M059J (cell line): ENCODE measurements at regions not wholly inside any gene's neighbourhood (a gene's known extent, or its start where the extent isn't known, plus 50 kb on each side); places are given as distances from the start of the nearest gene placed in this dataset.

Experiments used
- DNase-seq: peaks from one replicate; pipeline ENCODE4 v3.0.0-alpha.2; 2012; ENCODE audit warnings: low read depth

DNA sequence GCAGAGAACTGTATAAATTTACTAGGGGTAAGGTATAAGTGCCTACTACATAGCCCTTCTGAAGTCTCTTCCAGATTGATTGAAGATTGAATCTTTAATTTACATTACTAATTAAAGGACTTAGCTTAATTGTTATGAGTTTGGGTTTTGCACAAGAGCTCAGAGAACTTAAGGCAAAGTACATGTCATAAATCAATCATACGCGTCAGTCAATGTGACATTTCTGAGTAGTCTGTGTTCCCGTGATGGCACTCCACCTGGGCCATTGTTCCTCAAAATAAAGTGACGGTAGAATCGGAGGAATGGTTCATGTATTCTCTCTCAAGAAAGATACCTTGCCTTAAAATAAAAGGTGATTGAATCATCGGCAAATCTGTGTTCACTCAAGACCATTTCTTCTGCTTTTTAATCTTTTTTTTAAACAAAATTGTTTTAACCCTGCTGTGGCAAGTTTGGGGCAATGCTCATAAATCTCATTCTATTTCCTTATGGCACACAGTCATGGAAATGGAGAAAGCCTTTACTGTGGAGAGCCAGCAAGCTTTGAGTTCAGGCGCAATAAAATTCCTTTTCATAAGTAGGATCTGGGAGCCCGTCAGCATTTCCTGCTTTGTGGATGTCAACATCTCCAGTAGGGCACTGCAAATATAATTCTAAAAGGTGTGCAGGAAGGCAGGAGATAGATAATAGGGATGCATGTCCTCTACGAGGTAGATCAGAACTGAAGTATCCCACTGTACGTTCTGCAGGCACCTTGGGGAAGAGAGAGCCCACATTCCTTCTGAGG lies 427.4 kb downstream of the GATA3 start:
- no peak for DNase-seq

DNA sequence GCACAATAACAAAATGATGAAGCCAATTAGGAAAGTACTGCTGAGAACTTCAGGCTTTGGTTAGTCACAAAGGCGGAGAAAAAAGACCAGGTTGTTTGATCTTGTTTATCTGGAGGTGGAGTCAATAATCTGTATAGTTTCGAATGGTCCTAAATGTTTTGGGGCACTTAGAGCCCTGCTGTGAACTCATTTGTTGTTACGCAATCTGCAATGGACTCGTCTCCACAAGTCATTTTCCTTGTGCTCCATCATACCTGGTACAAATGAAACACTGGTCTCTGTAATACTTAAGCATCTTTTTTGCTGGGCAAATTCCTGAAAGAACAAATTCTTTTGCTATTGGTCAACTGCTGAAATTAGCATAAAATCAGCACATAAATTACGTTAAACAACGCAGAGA lies 430.5 kb downstream of the GATA3 start:
- DNase-seq = no peak

DNA sequence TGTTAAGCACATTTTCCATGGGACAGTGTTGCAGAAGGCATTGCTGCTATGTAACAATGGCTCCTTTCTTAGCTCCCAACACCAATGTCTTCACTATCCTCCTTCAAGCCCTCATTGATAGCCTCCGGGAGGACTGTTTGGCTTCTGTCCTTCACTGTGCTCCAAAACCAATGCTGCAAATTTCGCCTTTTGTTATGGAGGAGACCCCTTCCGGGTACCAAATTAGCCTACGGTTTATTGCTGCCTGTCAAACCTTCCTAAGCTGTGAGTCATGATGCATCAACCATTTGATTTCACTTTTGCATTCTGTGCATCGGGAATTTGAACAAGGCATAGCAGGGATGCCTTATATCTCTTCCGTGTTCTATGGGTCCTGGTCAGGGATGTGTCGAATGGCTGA lies 432.9 kb downstream of the GATA3 start:
- peak; percentile 56 for DNase-seq

DNA sequence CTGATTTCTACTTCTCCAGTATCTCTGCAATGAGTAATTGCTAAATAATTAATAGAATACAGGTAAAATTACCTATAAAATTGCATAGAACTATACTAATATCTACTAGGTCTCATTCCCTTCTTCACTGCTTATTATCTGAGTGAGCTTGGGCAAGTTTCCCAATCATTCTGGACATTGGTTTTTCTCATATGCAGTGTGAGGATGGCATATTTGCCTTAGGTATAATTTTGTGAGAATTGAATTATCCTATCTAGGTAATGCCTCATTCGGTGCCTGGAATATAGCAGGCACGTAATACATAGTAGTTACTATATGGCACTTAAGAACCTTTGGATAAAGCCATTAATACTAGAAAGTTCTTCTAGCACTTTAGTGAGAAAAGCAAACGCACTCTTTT lies 434.7 kb downstream of the GATA3 start:
- DNase-seq = no peak

DNA sequence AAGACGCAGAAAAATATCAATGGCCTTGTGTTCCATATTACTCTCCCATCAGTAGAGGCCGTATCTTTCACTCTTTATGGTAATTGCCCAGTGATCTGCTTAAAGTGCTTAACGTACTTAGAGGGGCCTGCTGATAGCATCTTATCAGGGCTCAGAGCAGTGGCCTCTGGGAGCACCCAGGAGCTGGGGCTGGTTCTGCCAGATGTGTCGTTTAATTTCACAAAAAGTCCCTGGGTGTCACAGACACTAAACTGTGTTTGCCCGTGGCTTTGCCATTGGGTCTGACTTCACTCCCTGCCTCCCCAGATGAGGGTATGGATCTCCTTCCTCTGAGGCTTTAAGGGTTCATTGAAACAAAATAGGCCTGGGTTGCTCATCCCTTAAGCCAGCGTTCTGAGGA lies 435.3 kb downstream of the GATA3 start:
- DNase-seq = no peak

DNA sequence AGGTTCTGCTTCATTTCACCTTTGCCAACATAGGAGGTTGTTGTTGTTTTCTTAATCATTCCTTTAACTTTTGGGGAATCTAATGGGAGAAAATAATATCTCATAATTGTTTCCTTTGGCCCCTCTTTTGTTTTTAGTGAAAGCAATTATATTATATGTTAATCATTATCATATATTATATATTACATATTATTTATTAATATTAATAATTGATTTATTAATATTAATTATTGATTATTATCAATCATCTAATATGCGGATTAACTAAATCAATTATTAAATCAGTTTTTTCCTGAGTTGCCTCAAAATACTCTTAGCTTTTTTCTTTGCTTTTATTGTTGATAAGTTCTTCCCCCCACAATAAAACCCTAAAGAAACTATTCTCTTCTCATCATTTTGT lies 443.8 kb downstream of the GATA3 start:
- DNase-seq = no peak

DNA sequence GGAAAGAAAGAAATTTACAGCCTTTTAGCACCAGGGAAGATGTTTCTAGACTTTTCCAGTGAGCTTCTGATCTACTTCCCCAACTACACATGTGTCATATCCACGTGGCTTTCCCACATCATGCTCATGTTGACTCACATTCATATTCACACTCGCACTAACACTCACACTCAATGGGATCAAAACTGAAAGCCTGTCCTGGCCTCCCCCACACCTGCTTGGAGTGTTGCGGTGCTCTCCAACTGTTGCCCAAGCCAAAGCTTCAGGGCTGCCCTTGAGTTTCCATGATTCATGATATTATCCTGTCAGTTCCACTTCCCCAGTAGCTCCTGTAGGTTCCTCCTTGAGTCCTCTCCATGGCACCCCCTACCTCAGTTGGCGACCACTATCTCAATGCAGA lies 444.4 kb downstream of the GATA3 start:
- peak; percentile 20 for DNase-seq

DNA sequence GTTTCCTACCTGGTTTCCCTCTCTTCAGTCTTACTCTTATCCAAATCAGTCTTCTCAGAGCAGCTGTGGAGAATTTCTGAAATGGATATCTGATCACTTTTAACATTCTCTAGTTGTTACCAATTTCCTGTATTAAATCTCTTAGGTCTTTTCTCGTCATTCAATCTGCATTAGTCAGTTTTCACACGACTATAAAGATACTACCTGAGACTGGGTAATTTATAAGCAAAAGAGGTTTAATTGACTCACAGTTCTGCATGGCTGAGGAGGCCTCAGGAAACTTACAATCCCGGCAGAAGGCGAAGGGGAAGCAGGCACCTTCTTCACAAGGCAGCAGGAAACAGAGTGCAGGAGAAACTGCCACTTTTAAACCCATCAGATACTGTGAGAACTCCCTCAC lies 444.8 kb downstream of the GATA3 start:
- DNase-seq = peak; percentile 23

DNA sequence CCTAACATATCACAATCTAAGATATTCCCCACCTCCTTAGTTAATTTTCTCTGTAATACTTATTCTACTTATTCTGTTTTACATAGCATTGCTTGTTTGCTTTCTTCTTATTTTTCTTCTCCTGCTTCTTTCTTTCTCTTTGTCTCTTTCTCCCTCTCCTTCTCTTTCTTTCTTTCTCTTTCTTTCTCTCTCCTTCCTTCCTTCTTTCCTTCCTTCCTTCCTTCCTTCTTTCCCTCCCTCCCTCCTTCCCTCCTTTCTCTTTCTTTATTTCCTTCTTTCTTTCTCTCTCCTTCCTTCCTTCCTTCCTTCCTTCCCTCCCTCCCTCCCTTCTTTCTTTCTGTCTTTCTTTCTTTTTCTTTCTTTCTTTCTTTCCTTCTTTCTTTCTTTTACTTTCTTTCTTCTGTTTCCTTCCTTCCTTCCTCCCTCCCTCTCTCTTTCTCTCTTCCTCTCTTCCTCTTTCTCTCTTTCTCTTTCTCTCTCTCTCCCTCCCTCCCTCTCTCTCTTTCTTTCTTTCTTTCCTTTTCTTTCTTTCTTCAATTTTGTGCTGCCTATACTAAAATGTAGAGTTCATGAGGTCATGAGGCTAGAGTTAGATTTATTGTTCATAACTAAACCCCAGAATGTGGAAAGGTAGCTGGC lies 445.4 kb downstream of the GATA3 start:
- DNase-seq = no peak

DNA sequence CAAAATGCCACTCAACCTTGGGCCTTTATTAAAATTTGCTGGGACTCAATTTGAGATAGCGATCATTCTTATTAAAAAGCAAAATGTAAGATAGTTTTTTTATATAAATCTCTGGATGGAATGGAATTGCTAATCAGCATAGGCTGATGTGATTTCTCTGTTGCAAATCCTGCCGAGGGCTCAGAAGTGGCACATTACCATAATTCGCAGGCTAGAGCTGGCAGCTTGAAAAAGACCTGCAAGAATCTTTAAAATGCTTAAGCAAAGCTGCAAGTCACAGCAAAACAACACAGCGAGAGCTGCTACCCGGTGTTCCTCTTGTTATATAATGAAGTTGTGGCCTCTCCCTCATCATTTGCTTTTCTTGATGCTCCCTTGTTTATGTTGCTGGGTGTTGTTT lies 448.1 kb downstream of the GATA3 start:
- no peak for DNase-seq

DNA sequence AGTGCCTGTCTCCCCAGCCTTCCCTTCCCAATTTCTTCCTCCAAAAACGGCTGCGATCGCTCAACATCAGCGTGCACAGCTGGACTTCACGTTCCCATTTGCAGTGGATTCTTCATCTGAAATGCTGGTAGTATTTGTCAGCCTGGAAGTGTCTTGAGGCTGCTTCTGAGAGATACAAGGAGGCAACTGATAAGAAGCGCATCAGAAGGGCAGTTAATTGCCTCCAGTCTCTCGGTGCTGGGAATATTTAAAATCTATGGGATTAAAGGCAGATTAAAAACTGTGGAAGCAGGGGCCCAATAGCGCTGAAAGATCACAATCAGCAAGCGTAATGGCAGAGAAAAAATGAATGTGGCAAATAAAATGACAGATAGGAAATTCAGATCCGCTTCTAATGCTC lies 450.0 kb downstream of the GATA3 start:
- DNase-seq = no peak

DNA sequence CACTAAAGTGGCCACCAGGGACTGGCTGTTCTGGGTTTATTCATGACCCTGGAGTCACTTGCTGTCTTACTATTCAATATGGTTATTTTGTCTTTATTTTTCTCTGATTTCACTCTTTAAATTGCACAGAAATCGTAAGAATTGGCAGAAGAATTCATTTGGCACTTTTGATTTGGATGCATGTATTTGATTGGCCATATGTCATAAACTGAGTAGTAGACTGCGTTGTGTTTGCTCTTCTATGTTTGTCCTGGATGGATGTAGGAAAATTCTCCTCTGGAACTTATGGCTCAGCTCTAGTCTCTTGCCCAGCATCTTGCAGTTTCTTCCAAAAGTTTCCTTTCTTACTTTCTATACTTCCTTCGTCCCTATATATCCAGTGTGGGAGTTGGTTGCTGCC lies 452.7 kb downstream of the GATA3 start:
- no peak for DNase-seq

DNA sequence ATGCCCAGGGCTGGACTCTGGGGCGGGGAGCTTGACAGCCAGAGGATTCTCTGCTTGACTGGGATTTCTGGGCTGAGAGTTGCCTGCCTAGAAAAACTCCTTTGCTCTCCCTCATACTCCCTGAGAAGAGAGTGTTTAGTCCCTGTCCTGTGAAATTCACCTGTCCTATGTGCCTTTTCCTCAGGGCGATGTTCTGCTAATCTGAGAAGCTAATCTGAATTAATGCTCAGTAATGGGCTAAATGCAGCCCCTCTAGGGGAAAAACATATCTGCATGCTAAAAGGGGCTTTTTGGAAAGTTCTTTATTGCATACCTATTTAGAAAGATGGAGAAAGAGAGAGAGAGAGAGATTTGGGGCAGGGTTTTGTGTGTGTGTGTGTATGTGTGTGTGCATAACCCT lies 454.4 kb downstream of the GATA3 start:
- DNase-seq = no peak

DNA sequence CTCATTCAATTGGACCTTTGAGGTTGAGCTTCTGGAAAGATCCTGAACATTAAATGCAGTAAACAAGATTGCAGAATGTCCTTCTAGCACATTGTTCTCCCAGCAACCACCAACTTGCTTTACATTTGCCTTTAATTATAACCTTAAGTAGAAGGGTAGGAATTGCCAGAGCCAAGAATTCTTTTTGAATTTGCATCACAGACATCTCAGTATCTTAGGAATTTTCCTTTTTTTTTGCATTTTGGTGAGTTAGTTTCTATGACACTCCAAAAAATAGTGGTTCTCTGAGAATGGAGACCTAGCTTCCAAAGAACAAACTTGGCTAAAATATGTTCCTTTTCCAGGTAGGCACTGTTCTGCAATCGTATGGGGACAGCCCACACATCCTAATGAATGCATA lies 456.0 kb downstream of the GATA3 start:
- DNase-seq = no peak

DNA sequence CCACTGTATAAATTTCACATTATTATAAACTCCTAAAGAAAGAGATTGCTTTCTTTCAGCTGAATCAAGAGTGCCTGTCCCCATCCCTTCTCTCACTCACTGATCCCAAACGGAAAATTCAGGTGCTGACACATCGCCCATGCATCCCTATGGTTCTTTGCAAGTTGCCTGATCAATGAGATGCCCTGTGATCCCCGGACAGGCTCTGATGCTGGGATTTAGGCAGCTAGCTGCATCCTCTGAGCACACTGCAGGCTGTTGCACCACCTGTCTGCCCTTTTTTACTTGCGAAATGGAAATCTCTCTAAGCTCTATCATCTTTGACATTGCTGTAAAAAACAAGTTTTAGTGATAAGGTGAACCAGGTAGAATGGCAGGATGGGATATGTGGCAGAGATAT lies 456.5 kb downstream of the GATA3 start:
- no peak for DNase-seq

DNA sequence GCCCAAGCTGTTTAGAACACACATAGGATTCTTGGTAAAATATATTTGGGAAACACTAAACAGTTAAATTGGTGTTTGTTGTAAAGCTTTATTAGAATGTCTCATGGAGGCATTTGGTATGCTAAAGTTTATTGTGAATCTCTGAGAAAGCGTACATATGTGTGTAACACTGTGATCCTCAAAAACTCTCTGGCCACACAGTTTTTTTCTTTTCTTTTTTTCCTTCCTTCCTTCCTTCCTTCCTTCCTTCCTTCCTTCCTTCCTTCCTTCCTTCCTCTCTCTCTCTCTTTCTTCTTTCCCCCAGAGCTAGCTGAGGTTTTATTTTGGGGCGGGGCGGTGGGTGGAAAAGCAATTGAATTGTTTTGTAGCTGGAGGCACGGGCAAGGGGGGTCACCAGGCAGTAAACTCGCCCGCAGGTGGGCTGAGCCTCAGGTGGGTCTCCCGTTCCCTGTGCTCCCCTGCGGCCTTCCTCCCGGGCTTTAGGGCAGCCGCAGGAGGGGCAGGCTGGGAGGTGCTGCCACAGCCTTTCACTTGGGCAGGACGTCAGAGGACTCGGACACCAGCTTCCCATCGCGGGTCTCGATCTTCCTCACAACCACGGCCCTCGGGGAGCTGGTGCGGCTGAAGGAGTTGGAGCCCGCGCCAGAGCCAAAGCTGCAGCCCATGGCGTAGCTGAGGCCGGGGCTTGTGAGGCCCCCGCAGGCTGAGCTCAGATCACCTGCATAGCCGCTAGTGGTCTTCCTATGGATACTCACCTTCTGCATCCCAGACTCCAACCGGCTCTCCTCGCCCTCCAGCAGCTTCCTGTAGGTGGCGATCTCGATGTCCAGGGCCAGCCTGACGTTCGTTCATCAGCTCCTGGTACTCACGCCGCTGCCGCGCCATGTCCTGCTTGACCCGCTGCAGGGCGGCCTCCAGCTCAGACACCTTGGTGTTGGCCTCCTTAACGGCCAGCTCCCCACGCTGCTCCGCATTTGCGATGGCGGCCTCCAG lies 459.0 kb downstream of the GATA3 start:
- DNase-seq = no peak

DNA sequence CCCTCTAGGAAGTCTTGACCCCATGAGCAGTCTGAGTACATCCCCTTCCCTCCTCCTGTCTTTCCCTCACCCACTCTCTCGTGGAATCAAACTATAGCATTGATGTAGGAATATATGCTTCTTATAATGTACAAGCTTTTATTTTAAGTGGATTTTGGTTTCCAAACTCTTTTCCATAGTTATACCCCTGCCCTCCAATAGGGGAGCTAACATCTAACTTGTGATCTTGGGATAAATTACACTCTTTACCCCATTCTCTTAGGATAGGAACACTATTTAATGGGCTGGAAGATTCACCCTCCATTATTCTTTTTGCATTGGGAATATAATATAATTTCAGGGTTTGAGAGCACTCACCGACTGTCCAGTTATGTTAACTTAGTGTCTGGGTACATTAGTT lies 465.9 kb downstream of the GATA3 start:
- DNase-seq = no peak

DNA sequence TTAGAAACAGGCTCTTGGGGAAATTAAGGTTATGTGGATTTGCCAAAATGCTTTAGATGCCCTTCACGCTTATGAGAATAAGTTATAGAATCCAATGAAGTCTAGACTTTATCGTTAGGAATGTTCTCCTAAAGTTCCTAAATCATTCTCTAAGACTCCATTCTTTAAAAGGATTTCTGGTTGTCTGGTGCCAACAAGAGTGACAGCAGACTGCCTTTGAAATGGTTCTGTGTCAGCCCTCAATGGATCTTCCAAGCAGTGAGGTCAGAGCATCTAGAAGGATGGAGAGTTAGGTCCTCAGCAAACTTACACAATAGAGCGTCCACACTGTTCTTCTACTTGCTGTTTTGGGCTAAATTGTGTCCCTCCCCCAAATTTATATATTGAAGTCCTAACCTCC lies 473.3 kb downstream of the GATA3 start:
- DNase-seq = no peak

DNA sequence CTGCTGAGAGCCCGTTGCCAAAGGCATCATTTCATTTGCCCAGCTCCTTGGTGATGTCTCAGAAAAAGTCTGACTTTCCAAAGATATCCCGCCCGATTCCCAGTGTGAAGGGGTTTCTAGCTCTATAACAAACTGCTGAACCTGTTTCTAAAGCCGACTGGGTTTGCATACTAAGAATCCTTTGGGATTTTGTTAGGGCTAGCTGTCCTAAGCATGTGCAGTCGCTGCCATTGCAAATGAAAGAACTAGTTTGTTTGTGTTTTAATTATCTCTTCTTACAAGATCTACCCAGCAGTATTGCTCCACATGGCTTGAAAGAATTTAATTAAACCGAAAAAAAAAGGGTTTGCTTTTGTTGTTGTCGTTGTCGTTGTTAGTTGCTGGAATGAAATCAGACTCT lies 476.6 kb downstream of the GATA3 start:
- DNase-seq = no peak

DNA sequence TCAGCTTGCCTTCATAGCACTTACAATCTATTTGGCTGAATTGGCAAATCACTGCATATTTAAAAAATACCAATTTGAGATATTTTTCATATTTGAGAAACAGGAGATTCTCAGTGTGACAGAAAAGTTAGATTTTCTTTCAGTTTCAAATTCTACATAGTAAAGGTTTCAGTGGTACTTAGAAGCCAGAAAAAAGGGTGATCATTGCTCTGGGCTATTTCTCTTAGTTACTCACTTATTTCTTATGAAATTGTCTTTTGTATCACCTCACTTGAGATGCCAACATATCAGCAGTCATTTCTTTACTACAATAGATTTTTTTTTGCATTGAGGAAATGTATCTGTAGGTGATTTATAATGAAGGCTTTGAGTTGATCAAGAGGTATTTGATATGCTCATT lies 478.2 kb downstream of the GATA3 start:
- no peak for DNase-seq

DNA sequence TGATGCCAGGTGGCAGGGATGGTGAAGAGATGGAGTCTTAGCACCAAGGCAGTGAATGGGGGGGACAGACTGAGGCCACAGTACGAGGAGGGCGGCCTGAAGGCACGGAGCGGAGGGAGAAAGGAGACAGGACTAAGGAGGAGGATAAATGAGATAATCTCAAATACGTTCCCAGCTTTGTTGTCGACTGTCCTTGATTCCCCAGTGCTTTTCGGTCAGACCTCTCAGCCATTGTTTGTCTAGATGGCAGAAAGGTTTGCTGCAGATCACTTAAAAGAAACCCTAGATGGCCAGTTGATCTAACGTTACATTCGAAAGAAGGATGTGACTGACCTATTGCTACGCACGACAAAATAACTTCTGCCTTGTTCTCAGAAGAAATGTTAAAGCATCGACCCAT lies 479.0 kb downstream of the GATA3 start:
- DNase-seq = no peak

DNA sequence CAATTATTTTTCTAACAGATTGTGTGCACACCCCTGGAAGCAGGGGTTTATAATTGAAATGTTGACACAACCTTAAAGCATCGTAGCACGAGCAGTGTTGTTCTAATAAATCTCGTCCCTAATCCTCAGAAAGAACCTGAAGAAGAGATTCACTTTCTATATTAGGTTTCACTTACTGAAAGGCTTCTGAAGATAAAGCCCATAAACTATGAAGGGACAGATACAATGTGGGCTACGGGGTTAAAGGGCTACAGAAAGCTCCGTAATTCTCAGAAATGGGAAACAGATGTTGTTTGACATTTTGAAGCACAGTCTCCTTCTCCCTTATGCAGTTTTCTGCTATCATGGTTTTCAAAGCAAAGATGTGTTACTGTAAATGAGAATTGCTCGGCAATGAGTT lies 479.6 kb downstream of the GATA3 start:
- no peak for DNase-seq

DNA sequence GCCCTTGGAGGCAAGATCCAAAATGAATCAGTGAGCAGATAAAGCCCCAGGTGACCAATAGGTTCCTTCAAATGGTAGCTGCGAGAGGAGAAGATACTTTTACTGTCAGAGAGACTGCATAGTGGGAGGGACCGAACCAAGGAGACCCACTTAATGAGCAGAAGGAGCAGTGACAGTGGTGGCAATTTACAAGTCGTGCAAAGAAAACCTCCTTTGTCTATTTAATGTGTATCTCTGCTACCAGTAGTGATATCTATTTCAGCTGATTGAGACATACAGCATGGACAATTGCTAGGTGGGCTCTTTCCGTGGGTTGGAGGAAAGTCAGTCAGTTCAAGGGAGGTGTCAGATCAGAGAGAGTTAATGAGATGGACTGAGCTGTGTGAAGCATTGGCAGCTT lies 480.4 kb downstream of the GATA3 start:
- no peak for DNase-seq
